ENCODE measurements at regions not wholly inside any gene's neighbourhood (a gene's known extent, or its start where the extent isn't known, plus 50 kb on each side); places are given as distances from the start of the nearest gene placed in this dataset.

- DNase-seq: peak; percentile 50
These were observed 110.0 kb upstream of the ARHGAP5 start for GRCh38 chr14:31966896-31967668.

GRCh38 chr14:31967669-31967975 is 109.5 kb upstream of the ARHGAP5 start:
- no peak for DNase-seq

- no peak for DNase-seq
These were observed 108.8 kb upstream of the ARHGAP5 start for GRCh38 chr14:31968107-31968810.

GRCh38 chr14:31968956-31969698 is 108.0 kb upstream of the ARHGAP5 start:
- DNase-seq: no peak

- no peak for DNase-seq
These were observed 107.3 kb upstream of the ARHGAP5 start for GRCh38 chr14:31969699-31970240.

DNA sequence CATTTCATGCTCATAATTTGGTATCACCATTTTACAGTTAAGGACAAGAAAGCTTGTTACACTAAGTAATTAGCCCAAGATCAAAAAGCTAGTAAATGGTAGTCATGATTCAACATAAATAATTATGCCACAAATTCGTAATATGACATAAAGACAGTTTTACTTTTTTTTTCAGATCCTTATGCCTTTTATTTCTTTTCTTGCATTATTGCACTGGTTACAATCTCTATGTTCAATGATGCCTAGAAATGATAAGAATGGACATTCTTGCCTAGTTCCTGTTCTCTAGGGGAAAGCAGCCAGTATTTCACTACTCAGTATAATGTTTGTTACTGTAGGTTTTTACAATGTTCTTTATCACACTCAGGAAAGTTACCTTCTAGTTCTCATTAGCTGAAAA is 106.4 kb upstream of the ARHGAP5 start:
- DNase-seq: no peak

DNA sequence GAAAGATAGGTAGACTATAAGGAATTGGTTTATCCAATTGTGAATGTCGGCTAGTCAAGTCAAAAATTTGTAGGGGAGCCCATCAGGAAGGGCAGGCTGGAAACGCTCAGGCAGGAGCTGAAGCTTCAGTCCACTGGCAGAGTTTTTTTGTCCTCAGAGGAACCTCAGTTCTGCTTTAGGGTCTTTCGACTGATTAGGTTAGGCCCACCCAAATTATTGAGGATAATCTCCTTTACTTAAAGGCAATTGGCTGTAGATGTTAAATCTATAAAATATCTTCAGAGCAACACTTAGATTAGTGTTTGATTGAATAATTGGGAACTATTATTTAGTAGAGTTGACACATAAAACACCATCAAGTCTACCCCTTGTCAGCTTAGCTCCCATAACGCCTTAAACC is 105.5 kb upstream of the ARHGAP5 start:
- DNase-seq: no peak

GRCh38 chr14:31977001-31977556 is 100.0 kb upstream of the ARHGAP5 start:
- DNase-seq: no peak

DNA sequence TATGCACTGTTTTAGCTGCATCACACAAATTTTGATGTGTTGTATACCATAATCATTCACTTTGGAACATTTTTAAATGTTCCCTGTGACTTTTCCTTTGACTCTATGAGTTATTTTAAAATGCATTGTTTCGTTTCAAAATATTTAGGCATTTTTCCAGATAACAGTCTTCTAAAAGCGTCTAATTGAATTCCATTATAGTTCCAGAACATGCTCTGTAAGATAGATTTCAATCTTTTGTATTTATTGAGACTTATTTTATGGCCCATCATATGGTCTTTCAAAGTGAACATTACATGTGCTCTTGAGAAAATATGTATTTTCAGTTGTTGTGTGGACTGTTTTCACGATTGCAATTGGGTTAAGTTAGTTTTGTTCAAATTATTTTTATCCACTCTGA is 98.7 kb upstream of the ARHGAP5 start:
- no peak for DNase-seq

GRCh38 chr14:31982642-31983041 is 94.5 kb upstream of the ARHGAP5 start:
- DNase-seq: no peak

GRCh38 chr14:31986405-31986804 is 90.7 kb upstream of the ARHGAP5 start:
- no peak for DNase-seq

GRCh38 chr14:31987721-31988120 is 89.4 kb upstream of the ARHGAP5 start:
- DNase-seq: no peak

GRCh38 chr14:31988244-31988643 is 88.9 kb upstream of the ARHGAP5 start:
- no peak for DNase-seq

DNA sequence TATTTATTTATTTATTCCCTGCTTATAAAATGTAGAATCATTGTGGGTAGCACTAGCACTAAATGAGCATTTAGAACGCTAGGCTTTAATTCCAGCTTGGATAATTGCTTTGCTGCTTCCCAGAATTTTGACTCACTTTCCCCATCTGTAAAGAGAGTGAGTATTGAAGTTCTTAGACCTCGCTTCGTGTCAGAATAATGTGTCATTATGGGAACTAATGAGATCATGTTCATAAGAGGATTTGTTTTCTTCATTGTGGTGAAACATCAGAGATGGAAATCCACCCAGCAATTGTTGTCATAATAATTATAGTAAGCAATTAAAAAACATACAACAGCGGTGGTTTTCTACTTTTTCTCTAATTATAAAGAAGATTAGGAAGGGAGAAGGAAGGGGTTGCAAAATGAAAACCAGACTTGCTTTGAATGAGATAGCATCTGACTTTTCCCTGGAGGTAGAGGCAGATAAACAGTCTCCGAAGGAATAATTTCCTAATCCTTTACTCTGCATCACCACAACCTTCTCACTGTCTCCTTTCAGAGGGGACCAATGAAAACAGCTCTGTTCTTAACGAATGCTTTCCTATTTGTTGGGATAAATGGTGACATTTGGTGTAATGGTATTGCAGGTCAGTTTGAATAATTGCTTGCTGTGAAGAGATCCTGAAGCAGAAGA is 86.8 kb upstream of the ARHGAP5 start:
- no peak for DNase-seq

GRCh38 chr14:31990926-31991572 is 86.1 kb upstream of the ARHGAP5 start:
- DNase-seq: no peak

DNA sequence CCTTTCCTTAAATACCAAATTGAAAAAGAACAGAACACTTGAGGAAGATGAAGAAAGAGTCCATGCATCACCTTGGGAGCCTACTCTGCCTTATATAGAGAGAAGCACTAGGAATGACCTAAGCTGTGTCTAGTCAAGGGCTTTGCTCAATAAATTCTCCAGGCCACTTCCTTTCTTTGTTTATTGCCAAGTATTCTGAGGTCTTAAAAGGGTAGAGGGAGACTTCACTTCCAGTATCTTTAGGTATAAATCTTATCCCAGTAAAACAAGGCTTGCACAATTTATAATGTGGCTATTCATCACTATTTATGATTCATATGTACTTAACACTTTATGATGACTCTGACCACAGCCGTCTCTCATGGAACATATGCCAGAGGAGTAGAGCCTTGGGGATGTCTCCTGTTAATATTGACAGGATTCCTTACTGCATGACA is 85.1 kb upstream of the ARHGAP5 start:
- no peak for DNase-seq

- DNase-seq: no peak
These were observed 83.6 kb upstream of the ARHGAP5 start for GRCh38 chr14:31993521-31993951.

- no peak for DNase-seq
These were observed 82.6 kb upstream of the ARHGAP5 start for GRCh38 chr14:31994391-31995033.

DNA sequence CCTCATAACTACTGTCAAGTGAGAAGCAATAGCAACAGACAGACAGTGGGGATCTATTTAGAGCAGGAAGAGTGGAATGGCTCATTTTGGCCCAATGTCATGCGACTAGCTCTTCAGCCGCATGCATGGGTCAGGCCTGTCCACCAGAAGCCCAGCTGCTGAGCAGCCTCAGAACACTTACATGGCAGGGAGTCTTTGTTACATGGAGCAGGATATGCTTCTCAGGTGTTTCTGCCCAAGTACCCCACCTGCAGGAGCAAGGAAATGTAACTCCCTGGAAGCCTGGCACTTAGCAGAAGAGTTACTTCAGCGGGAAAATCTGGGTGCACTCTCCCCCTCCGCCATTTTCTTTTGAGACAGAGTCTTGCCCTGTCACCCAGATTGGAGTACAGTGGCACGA is 73.5 kb upstream of the ARHGAP5 start:
- no peak for DNase-seq

GRCh38 chr14:32004300-32004699 is 72.8 kb upstream of the ARHGAP5 start:
- no peak for DNase-seq

GRCh38 chr14:32005628-32006027 is 71.5 kb upstream of the ARHGAP5 start:
- no peak for DNase-seq

All from NCI-H1694 (cell line).